ENCODE measurements at regions not wholly inside any gene's neighbourhood (a gene's known extent, or its start where the extent isn't known, plus 50 kb on each side); places are given as distances from the start of the nearest gene placed in this dataset.

- Histone ChIP-seq H4K20me1 (ENCODE audit: insufficient read depth, poor library complexity, severe bottlenecking) (no peaks in the 10 kb centered on the region), H3K4me2 (no peak overlapping the region), H3K27ac (no peak overlapping the region), H3K36me3 (replicated peaks; ENCODE audit: insufficient read depth, low read depth) (no peaks in the 10 kb centered on the region), H2AFZ (no peak overlapping the region), H3K79me2 (no peaks in the 10 kb centered on the region), H3K4me3 (no peak overlapping the region), H3K9me2 (replicated peaks; ENCODE audit: insufficient read depth) (no peaks in the 10 kb centered on the region), H3K9me3 (ENCODE audit: low read depth) (no peaks in the 10 kb centered on the region), H3K4me1 (ENCODE audit: insufficient read depth) (no peaks in the 10 kb centered on the region), H3K27me3 (no peaks in the 10 kb centered on the region)
- no peak for TF ChIP-seq CTCF (IDR thresholded peaks at IDR 0.05; ENCODE audit: poor library complexity)
- TF ChIP-seq EZH2 (IDR thresholded peaks at IDR 0.05; ENCODE audit: borderline replicate concordance) = no peak
- TF ChIP-seq EZH2phosphoT487 (IDR thresholded peaks at IDR 0.05; ENCODE audit: low read depth, severe bottlenecking, unreplicated experiment) = no peak
- no peak for DNase-seq (ENCODE audit: low spot score)
Measured at GRCh38 chr9:80592413-80592812, 1020.6 kb downstream of the TLE4 start.

GRCh38 chr9:80586786-80587330 is 1015.1 kb downstream of the TLE4 start:
- H4K20me1 ChIP-seq (ENCODE audit: insufficient read depth, poor library complexity, severe bottlenecking) = no peaks in the 10 kb centered on the region
- H3K9me2 ChIP-seq (replicated peaks; ENCODE audit: insufficient read depth) = no peaks in the 10 kb centered on the region
- H3K4me1 ChIP-seq (ENCODE audit: insufficient read depth) = no peaks in the 10 kb centered on the region
- no peak overlapping the region for H3K4me3 ChIP-seq
- H3K4me2 ChIP-seq = no peak overlapping the region
- no peak overlapping the region for H2AFZ ChIP-seq
- no peaks in the 10 kb centered on the region for H3K27me3 ChIP-seq
- no peaks in the 10 kb centered on the region for H3K79me2 ChIP-seq
- TF ChIP-seq EZH2 (IDR thresholded peaks at IDR 0.05; ENCODE audit: borderline replicate concordance) (no peak), EZH2phosphoT487 (IDR thresholded peaks at IDR 0.05; ENCODE audit: low read depth, severe bottlenecking, unreplicated experiment) (no peak), CTCF (IDR thresholded peaks at IDR 0.05; ENCODE audit: poor library complexity) (no peak)
- WGBS (ENCODE audit: low lambda C conversion rate, missing lambda C conversion rate) = 53% methylated on average over 1 of the region's 1 CpG
- DNase-seq (ENCODE audit: low spot score) = no peak
- no peaks in the 10 kb centered on the region for H3K9me3 ChIP-seq (ENCODE audit: low read depth)
- H3K36me3 ChIP-seq (replicated peaks; ENCODE audit: insufficient read depth, low read depth) = no peaks in the 10 kb centered on the region
- H3K27ac ChIP-seq = no peak overlapping the region

GRCh38 chr9:80571953-80572352 is 1000.2 kb downstream of the TLE4 start:
- TF ChIP-seq EZH2 (IDR thresholded peaks at IDR 0.05; ENCODE audit: borderline replicate concordance) (no peak), EZH2phosphoT487 (IDR thresholded peaks at IDR 0.05; ENCODE audit: low read depth, severe bottlenecking, unreplicated experiment) (no peak), CTCF (IDR thresholded peaks at IDR 0.05; ENCODE audit: poor library complexity) (no peak)
- peaks cover 5% of the 10 kb centered on the region for H3K9me3 ChIP-seq (ENCODE audit: low read depth)
- no peak overlapping the region for H3K4me2 ChIP-seq
- no peaks in the 10 kb centered on the region for H3K9me2 ChIP-seq (replicated peaks; ENCODE audit: insufficient read depth)
- H3K36me3 ChIP-seq (replicated peaks; ENCODE audit: insufficient read depth, low read depth) = no peaks in the 10 kb centered on the region
- H3K79me2 ChIP-seq = no peaks in the 10 kb centered on the region
- H3K27ac ChIP-seq = no peak overlapping the region
- no peak overlapping the region for H3K4me3 ChIP-seq
- no peaks in the 10 kb centered on the region for H3K4me1 ChIP-seq (ENCODE audit: insufficient read depth)
- H2AFZ ChIP-seq = no peak overlapping the region
- no peaks in the 10 kb centered on the region for H4K20me1 ChIP-seq (ENCODE audit: insufficient read depth, poor library complexity, severe bottlenecking)
- no peak for DNase-seq (ENCODE audit: low spot score)
- 78% methylated on average over 3 of the region's 3 CpGs for WGBS (ENCODE audit: low lambda C conversion rate, missing lambda C conversion rate)
- no peaks in the 10 kb centered on the region for H3K27me3 ChIP-seq

- Histone ChIP-seq H3K27me3 (no peaks in the 10 kb centered on the region), H3K9me2 (replicated peaks; ENCODE audit: insufficient read depth) (no peaks in the 10 kb centered on the region), H3K79me2 (no peaks in the 10 kb centered on the region), H3K27ac (no peak overlapping the region), H4K20me1 (ENCODE audit: insufficient read depth, poor library complexity, severe bottlenecking) (no peaks in the 10 kb centered on the region), H3K4me1 (ENCODE audit: insufficient read depth) (no peaks in the 10 kb centered on the region), H3K4me3 (no peak overlapping the region), H3K4me2 (no peak overlapping the region), H3K9me3 (ENCODE audit: low read depth) (peaks cover 5% of the 10 kb centered on the region), H2AFZ (no peak overlapping the region), H3K36me3 (replicated peaks; ENCODE audit: insufficient read depth, low read depth) (no peaks in the 10 kb centered on the region)
- WGBS (ENCODE audit: low lambda C conversion rate, missing lambda C conversion rate) = 89% methylated on average over 1 of the region's 1 CpG
- TF ChIP-seq CTCF (IDR thresholded peaks at IDR 0.05; ENCODE audit: poor library complexity) (no peak), EZH2phosphoT487 (IDR thresholded peaks at IDR 0.05; ENCODE audit: low read depth, severe bottlenecking, unreplicated experiment) (no peak), EZH2 (IDR thresholded peaks at IDR 0.05; ENCODE audit: borderline replicate concordance) (no peak)
- no peak for DNase-seq (ENCODE audit: low spot score)
Measured at GRCh38 chr9:80569236-80569635, 997.5 kb downstream of the TLE4 start.

Measured in hepatocyte (in vitro differentiated cells).